H1 (cell line): ENCODE measurements at regions not wholly inside any gene's neighbourhood (a gene's known extent, or its start where the extent isn't known, plus 50 kb on each side); places are given as distances from the start of the nearest gene placed in this dataset.
"Not testable (repeated sequence)": the region's sequence is repeated elsewhere in the genome, so short reads cannot be mapped to it uniquely, and the experiment has no call there.

Source experiments
- CTCF ChIA-PET: fragments of 300-600 bp; sonication (Branson Sonifier 250); formaldehyde crosslinking; loops from one replicate; lab custom pipeline; 2021; ENCODE audit not compliant: partially characterized antibody; lab: Charles Lee
- POLR2A ChIA-PET: fragments of 300-600 bp; sonication (Branson Sonifier 250); formaldehyde crosslinking; loops from one replicate; lab custom pipeline; 2021; ENCODE audit warnings: inconsistent platforms; ENCODE audit not compliant: partially characterized antibody; lab: Charles Lee
- DNase-seq, 2 experiments: peaks; one replicate each; pipeline versions ENCODE4 v3.0.0 to v3.0.0-alpha.2; 2010 to 2022; ENCODE audit warnings: low spot score in 2 of 2, low read depth in 1 of 2, mixed read lengths in 1 of 2
- FAIRE-seq: peaks from 2 replicates; lab custom pipeline; 2011; peaks lifted over from hg19 to GRCh38; lab: Jason Lieb, UNC
- H2AFZ ChIP-seq: 2 replicates; pipeline ENCODE4 v1.8.1; 2012; ENCODE audit warnings: low read length, inconsistent platforms
- H2AK5ac ChIP-seq: 2 replicates; pipeline ENCODE4 v1.6.1; 2013; ENCODE audit warnings: low read depth, low read length
- H2BK120ac ChIP-seq: replicated peaks from 2 replicates; pipeline ENCODE3; 2013; ENCODE audit warnings: low read depth, low read length, inconsistent platforms
- H2BK12ac ChIP-seq: 2 replicates; pipeline ENCODE4 v1.6.1; 2013; ENCODE audit warnings: low read depth, low read length
- H2BK15ac ChIP-seq: 2 replicates; pipeline ENCODE4 v1.6.1; 2013; ENCODE audit warnings: low read length
- H2BK20ac ChIP-seq: 2 replicates; pipeline ENCODE4 v1.6.1; 2013; ENCODE audit warnings: low read length
- H2BK5ac ChIP-seq: 2 replicates; pipeline ENCODE4 v1.6.1; 2013; ENCODE audit warnings: low read depth, low read length
- H3K14ac ChIP-seq: 2 replicates; pipeline ENCODE4 v1.6.1; 2013; ENCODE audit warnings: inconsistent platforms; ENCODE audit not compliant: insufficient read length
- H3K18ac ChIP-seq: 2 replicates; pipeline ENCODE4 v1.6.1; 2013; ENCODE audit warnings: low read length; ENCODE audit errors: extremely low read depth
- H3K23ac ChIP-seq: 2 replicates; pipeline ENCODE4 v1.6.1; 2013; ENCODE audit warnings: inconsistent platforms; ENCODE audit not compliant: insufficient read length
- H3K23me2 ChIP-seq: 2 replicates; pipeline ENCODE4 v1.6.1; 2013; ENCODE audit warnings: low read depth, low read length
- H3K27ac ChIP-seq: 2 replicates; pipeline ENCODE4 v1.6.1; 2011; ENCODE audit warnings: low read depth, low read length, inconsistent platforms
- H3K27me3 ChIP-seq, 4 experiments: replicated peaks in 1 of 4; 1 replicate in 1 of 4; 2 replicates in 3 of 4; pipeline versions ENCODE4 v1.6.1 to v1.8.1; 2011 to 2013; ENCODE audit warnings: low read length in 3 of 4, mild to moderate bottlenecking in 3 of 4, inconsistent platforms in 2 of 4, mixed read lengths in 2 of 4, moderate library complexity in 1 of 4; ENCODE audit not compliant: control insufficient read depth in 3 of 4, insufficient read depth in 3 of 4; ENCODE audit errors: extremely low read depth in 1 of 4
- H3K36me3 ChIP-seq, 4 experiments: 2 replicates each; pipeline versions ENCODE4 v1.6.1 to v1.8.1; 2011 to 2013; ENCODE audit warnings: mild to moderate bottlenecking in 4 of 4, low read length in 3 of 4, moderate library complexity in 2 of 4, control low read depth in 1 of 4, inconsistent platforms in 1 of 4; ENCODE audit not compliant: insufficient read depth in 4 of 4, control insufficient read depth in 2 of 4
- H3K4ac ChIP-seq: replicated peaks from 2 replicates; pipeline ENCODE3; 2013; ENCODE audit warnings: low read length, low read depth, mixed read lengths, inconsistent platforms; ENCODE audit not compliant: insufficient read length
- H3K4me1 ChIP-seq, 4 experiments: replicated peaks in 1 of 4; 1 replicate in 1 of 4; 2 replicates in 3 of 4; pipeline versions ENCODE4 v1.6.1 to v1.8.1; 2011 to 2013; ENCODE audit warnings: low read length in 3 of 4, inconsistent platforms in 2 of 4, mixed read lengths in 1 of 4; ENCODE audit not compliant: insufficient read depth in 4 of 4, control insufficient read depth in 3 of 4
- H3K4me2 ChIP-seq, 2 experiments: 2 replicates each; pipeline versions ENCODE4 v1.6.1 to v1.8.1; 2011 to 2013; ENCODE audit warnings: low read depth in 2 of 2, low read length in 2 of 2, control low read depth in 1 of 2, inconsistent platforms in 1 of 2, mild to moderate bottlenecking in 1 of 2; ENCODE audit not compliant: insufficient read depth in 1 of 2
- H3K4me3 ChIP-seq, 4 experiments: fragments of 200-600, 300-600 bp in 1 of 4; sonication (generic), shearing (Covaris generic), sonication (Bioruptor Twin) in 1 of 4; 2 replicates each; pipeline versions ENCODE4 v1.5.1 to v1.8.1; 2011 to 2016; ENCODE audit warnings: low read length in 4 of 4, low read depth in 3 of 4, control low read depth in 2 of 4, inconsistent platforms in 2 of 4, mild to moderate bottlenecking in 2 of 4, mixed read lengths in 1 of 4, moderate library complexity in 1 of 4; ENCODE audit not compliant: insufficient read depth in 2 of 4; ENCODE audit errors: extremely low read depth in 1 of 4
- H3K56ac ChIP-seq: replicated peaks from 2 replicates; pipeline ENCODE3; 2013; ENCODE audit warnings: low read depth, mild to moderate bottlenecking, mixed read lengths, low read length, inconsistent platforms; ENCODE audit not compliant: insufficient read length
- H3K79me1 ChIP-seq: 2 replicates; pipeline ENCODE4 v1.6.1; 2013; ENCODE audit warnings: low read depth, low read length, control low read depth
- H3K79me2 ChIP-seq, 2 experiments: 2 replicates each; pipeline versions ENCODE4 v1.6.1 to v1.8.1; 2012 to 2013; ENCODE audit warnings: low read length in 2 of 2, mild to moderate bottlenecking in 2 of 2, inconsistent platforms in 1 of 2; ENCODE audit not compliant: insufficient read depth in 2 of 2, control insufficient read depth in 1 of 2
- H3K9ac ChIP-seq, 4 experiments: replicated peaks in 1 of 4; 1 replicate in 1 of 4; 2 replicates in 3 of 4; pipeline versions ENCODE4 v1.6.1 to v1.8.1; 2011 to 2013; ENCODE audit warnings: low read depth in 3 of 4, low read length in 3 of 4, control low read depth in 2 of 4, mild to moderate bottlenecking in 2 of 4, moderate library complexity in 2 of 4, inconsistent platforms in 1 of 4; ENCODE audit errors: extremely low read depth in 1 of 4
- H3K9me3 ChIP-seq, 2 experiments: 2 replicates each; pipeline versions ENCODE4 v1.6.1 to v1.8.1; 2012 to 2013; ENCODE audit warnings: mild to moderate bottlenecking in 2 of 2, moderate library complexity in 2 of 2, control low read depth in 1 of 2, inconsistent platforms in 1 of 2, low read depth in 1 of 2, low read length in 1 of 2, mixed read lengths in 1 of 2; ENCODE audit not compliant: insufficient read depth in 2 of 2
- H4K20me1 ChIP-seq, 2 experiments: replicated peaks in 1 of 2; 2 replicates each; pipeline versions ENCODE3 to v1.8.1; 2011 to 2013; ENCODE audit warnings: inconsistent platforms in 2 of 2, low read length in 2 of 2, mild to moderate bottlenecking in 1 of 2; ENCODE audit not compliant: insufficient read depth in 2 of 2, control insufficient read depth in 1 of 2
- H4K5ac ChIP-seq: 2 replicates; pipeline ENCODE4 v1.6.1; 2013; ENCODE audit warnings: low read length, low read depth, mixed read lengths, inconsistent platforms; ENCODE audit not compliant: insufficient read length
- H4K8ac ChIP-seq: 2 replicates; pipeline ENCODE4 v1.8.0; 2013; ENCODE audit warnings: mild to moderate bottlenecking, moderate library complexity, low read length, inconsistent platforms; ENCODE audit not compliant: insufficient read depth; ENCODE audit errors: extremely low read depth
- H4K91ac ChIP-seq: replicated peaks from 2 replicates; pipeline ENCODE3; 2013; ENCODE audit warnings: low read length, mixed read lengths, inconsistent platforms; ENCODE audit not compliant: insufficient read length
- WGBS, 2 experiments: shearing (Covaris generic) in 1 of 2; methylation state at CpG; one replicate each; pipeline versions ENCODE4 v1.1.6 to v1.1.7; 2013 to 2015; ENCODE audit warnings: low lambda C conversion rate in 2 of 2, mixed read lengths in 2 of 2, inconsistent platforms in 1 of 2, low coverage in 1 of 2, missing lambda C conversion rate in 1 of 2; ENCODE audit not compliant: insufficient replicate concordance in 2 of 2, insufficient coverage in 1 of 2, insufficient read length in 1 of 2; ENCODE audit errors: extremely low coverage in 1 of 2, missing lambda C conversion rate in 1 of 2; 5-methylcytosine and 5-hydroxymethylcytosine counted together

DNA sequence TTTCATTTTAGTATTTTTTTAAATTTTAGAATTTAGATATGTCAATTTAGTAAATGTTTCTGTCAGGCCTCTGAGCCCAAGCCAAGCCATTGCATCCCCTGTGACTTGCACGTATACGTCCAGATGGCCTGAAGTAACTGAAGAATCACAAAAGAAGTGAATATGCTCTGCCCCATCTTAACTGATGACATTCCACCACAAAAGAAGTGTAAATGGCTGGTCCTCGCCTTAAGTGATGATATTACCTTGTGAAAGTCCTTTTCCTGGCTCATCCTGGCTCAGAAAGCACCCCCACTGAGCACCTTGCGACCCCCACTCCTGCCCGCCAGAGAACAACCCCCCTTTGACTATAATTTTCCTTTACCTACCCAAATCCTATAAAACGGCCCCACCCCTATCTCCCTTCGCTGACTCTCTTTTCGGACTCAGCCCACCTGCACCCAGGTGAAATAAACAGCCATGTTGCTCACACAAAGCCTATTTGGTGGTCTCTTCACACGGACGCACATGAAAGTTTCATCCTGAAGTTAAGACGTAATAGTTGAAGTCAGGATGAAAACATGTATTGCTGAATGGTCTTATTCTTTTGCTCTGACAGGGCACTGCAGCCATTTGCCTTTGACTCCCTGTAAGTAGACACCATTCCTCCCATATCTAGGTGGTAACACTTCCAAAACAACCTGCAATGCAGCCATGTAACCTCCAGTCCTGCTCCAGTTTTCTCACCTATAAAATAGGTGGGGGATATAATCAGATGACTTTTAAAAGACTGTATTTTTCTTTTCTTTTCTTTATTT is 295.3 kb downstream of the HIVEP2 start:
- H3K27me3 ChIP-seq, H3K4ac ChIP-seq, POLR2A ChIA-PET, H3K79me2 ChIP-seq, H3K4me3 ChIP-seq, H2AK5ac ChIP-seq, FAIRE-seq, H4K20me1 ChIP-seq, H3K14ac ChIP-seq, H2BK15ac ChIP-seq, H3K9ac ChIP-seq, H3K18ac ChIP-seq, CTCF ChIA-PET, H3K23ac ChIP-seq, H3K4me2 ChIP-seq, DNase-seq, H4K8ac ChIP-seq, H3K23me2 ChIP-seq, H3K36me3 ChIP-seq, H3K79me1 ChIP-seq, H3K9me3 ChIP-seq: not testable (repeated sequence)
- peak overlapping the region; percentile 61 for H4K5ac ChIP-seq
- H2BK120ac ChIP-seq, result peak overlapping the region; percentile 67
- H2BK12ac ChIP-seq, result 0 out of 2 replicates have a peak overlapping the region, but pooled peaks have one; percentile 5
- peak overlapping the region; percentile 84; the same call in 1 of the 2 replicates for H2AFZ ChIP-seq
- peak overlapping the region; percentile 38 for H4K91ac ChIP-seq
- H3K56ac ChIP-seq, result peak overlapping the region; percentile 32
- peak overlapping the region; percentile 86; the same call in 1 of the 2 replicates for H2BK20ac ChIP-seq
- H3K4me1 ChIP-seq, result peaks cover 3 to 20% (median 17%) of the 10 kb centered on the region in 4 experiments
- peak overlapping the region; percentile 23; the same call in 1 of the 2 replicates for H3K27ac ChIP-seq
- WGBS, 2 experiments, result 24% methylated on average over 8 of the region's 11 CpGs; no CpG with 5 or more reads in 1 of the 2 experiments
- H2BK5ac ChIP-seq, result peak overlapping the region; percentile 92; the same call in 1 of the 2 replicates
